ENCODE measurements at regions not wholly inside any gene's neighbourhood (a gene's known extent, or its start where the extent isn't known, plus 50 kb on each side); places are given as distances from the start of the nearest gene placed in this dataset.

- no peak for TF ChIP-seq MXI1 (IDR thresholded peaks at IDR 0.05; ENCODE audit: low read depth, low read length)
- TF ChIP-seq USF2 (IDR thresholded peaks at IDR 0.05; ENCODE audit: borderline replicate concordance, low read depth, low read length), result no peak
- TF ChIP-seq, protein P1, sequence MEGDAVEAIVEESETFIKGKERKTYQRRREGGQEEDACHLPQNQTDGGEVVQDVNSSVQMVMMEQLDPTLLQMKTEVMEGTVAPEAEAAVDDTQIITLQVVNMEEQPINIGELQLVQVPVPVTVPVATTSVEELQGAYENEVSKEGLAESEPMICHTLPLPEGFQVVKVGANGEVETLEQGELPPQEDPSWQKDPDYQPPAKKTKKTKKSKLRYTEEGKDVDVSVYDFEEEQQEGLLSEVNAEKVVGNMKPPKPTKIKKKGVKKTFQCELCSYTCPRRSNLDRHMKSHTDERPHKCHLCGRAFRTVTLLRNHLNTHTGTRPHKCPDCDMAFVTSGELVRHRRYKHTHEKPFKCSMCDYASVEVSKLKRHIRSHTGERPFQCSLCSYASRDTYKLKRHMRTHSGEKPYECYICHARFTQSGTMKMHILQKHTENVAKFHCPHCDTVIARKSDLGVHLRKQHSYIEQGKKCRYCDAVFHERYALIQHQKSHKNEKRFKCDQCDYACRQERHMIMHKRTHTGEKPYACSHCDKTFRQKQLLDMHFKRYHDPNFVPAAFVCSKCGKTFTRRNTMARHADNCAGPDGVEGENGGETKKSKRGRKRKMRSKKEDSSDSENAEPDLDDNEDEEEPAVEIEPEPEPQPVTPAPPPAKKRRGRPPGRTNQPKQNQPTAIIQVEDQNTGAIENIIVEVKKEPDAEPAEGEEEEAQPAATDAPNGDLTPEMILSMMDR (IDR thresholded peaks at IDR 0.05), result no peak
- TF ChIP-seq GABPA (IDR thresholded peaks at IDR 0.05; ENCODE audit: low read depth), result no peak
- no peak for TF ChIP-seq TCF12 (IDR thresholded peaks at IDR 0.05)
- no peak for TF ChIP-seq POLR2AphosphoS5 (IDR thresholded peaks at IDR 0.05; ENCODE audit: low read depth, low read length)
- no peak for TF ChIP-seq FOXM1 (IDR thresholded peaks at IDR 0.05; ENCODE audit: low read depth)
- no peak for TF ChIP-seq TAF1 (IDR thresholded peaks at IDR 0.05; ENCODE audit: borderline replicate concordance, low read depth, low read length)
- TF ChIP-seq SMC3 (IDR thresholded peaks at IDR 0.05; ENCODE audit: low read depth, low read length), result no peak
- TF ChIP-seq RAD21 (IDR thresholded peaks at IDR 0.05; ENCODE audit: low read length), result no peak
- no peak for TF ChIP-seq GATA2 (CRISPR knock-in tag; IDR thresholded peaks at IDR 0.05)
These were observed 142.1 kb upstream of the ZNF438 start for GRCh38 chr10:31173752-31174151.
